NCI-H748 treated with DMSO at 0.1 percent for 48 hours (cell line): ENCODE measurements at regions not wholly inside any gene's neighbourhood (a gene's known extent, or its start where the extent isn't known, plus 50 kb on each side); places are given as distances from the start of the nearest gene placed in this dataset.

Experiments
- DNase-seq: peaks from one replicate; lab custom pipeline; 2025; lab: John Stamatoyannopoulos, UW

DNA sequence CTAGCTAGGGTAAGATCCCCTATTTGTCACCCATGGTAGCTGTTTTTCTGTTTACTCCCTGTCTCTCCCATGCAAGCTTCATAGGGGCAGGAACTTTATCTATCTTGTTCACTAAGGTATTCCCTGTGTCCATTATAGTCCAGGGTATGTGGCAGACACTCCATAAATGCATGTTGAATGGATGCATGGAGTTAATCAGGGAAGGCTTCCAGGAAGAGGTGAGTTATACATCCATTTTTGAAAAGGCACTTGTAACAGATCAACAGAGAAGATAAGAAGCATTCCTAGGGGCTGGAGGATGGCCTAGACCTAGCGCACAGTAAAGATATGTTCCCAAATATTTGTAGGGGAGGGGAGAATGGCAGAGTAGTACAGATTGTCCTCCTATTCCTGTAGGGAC is 130.3 kb downstream of the BUD13 start:
- no peak for DNase-seq

DNA sequence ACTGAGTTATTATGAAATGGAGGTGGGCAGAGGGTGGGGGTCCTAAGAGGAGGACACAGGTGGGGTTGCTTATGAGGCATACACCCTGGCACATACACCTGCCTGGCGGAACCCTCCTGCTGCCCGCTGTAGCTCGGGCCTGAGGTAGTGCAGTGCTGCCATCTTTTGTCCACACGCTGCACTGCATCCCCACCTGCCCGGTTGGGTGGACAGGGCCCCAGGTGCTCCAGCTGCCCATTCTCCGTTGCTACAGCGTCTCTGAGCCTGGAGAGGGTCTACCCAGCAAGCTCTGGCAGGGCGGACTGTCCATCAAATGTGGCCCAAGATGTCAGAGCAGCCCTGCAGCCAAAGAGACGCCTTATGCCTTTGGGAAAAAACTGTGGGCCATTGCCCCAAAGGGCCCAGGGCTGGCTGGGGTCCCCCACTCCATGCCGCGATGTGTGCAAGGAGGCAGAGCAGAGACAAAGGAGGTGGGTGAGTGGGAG is 131.2 kb downstream of the BUD13 start:
- DNase-seq, result peak; percentile 19

DNA sequence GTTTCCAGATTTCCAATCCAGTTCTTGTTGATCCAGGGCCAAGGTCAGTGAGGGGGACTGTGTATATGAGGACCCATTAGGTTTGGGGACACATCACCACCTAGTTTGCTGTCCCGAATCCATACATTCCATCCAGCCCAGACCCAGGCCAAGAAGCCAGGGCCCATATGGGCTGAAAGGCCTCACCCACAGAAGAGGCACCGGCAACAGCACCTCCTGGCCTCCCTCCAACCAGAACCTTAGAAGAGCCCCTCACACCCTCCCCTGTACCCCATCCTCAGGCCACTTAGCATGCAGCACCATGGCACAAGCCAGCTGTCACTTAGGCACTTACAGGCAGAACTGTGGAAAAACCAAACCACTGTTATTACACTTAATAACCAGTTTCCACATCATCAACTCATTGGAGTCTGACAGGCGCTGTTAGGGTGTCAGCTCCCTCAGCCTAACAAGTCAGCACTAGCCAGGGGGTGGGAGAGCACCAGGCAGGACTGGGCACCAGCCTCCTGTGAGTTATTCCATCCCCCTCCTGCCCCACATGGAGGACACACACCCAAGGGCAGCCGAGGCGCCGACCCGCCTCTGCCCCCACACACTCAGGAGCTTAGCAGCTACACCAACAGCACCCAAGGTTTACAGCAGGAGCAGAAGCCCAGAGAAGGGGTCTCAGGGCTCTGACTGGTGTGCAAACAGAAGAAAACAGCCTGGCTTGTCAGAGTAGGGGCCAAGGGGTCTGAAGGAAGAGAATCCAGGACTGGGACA is 132.0 kb downstream of the BUD13 start:
- DNase-seq, result no peak

DNA sequence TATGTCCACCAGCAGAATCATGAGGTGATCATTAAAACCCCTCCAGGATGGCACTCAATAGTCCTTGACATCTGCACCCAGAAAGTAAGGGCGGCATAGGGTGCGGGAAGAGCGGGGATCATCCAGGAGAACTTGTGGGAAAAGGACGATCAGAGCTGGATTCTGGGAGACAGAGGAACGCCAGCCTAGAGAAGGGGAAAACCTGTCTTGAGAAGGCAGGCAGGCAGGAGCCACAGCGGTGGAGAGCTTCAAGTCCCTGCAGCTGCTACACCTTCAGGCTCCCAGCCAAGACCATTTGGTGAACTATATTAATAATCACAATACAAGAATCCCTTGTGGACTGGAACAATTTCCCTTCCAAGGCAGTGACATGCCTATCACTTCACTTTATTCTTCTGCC is 134.3 kb downstream of the BUD13 start:
- DNase-seq, result no peak

DNA sequence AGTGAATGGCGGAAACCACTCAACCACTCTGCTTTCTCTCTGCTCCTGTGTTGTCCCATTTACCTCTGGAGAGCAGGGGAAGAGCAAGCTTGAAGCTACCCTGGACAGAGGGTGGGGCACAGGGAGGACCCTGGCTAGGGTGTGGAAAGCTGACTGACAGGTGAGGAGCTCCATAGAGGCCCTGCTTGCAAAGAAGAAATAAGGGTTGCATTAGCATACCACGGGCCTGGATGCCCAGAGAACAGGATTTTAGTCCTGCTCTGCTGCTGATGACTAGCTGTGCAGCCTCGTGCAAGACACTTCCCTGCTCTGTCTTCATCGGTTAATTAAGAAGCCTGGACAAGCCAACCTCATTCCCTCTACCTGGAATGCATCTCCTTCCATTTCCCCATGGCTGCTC is 135.0 kb downstream of the BUD13 start:
- no peak for DNase-seq

DNA sequence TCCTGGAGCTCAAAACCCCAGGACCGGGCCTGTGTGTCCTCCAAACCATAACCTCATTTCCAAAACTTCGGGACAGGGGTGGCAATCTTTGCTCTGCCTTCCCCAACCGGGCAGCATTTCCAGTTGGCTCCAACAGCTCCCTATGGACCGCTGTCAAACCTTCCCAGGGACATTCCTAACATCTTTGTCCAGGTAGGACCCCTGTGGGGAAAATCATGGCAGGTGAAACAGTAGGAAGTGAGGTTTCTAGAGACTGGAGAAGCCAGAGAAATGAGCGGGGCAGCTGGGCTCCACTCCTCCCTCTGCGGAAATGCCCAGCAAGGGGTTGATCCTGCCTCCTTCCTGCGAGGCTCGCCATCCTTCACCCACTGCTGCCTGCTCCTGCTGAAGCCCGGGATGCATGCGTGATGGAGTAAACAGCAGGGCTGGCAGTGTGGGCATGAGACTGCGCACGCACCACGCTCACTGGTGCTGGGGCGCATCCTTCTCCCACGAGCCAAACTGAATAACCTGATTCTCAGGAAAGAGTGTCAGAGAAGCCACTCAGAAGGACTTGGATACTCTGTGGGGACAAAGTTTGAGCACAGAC is 136.4 kb downstream of the BUD13 start:
- DNase-seq, result no peak

DNA sequence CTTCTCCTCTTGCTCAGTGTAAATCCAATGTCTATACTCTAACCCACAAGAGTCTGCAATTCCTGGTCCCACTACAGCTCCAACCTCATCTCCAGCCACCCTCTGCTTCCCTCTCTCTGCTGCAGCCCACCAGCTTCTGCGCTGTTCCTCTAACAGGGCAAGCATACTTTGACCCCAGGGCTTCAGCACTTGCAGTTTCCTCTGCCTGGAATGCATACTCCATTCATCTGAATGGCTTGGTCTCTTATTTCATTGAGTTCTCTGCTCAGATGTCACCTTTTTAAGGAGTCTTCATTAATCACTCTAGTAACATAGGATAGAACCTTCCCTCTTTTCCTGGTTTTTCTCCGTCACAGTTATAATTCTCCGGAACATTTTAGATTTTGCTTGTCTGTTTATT is 141.6 kb downstream of the BUD13 start:
- no peak for DNase-seq

DNA sequence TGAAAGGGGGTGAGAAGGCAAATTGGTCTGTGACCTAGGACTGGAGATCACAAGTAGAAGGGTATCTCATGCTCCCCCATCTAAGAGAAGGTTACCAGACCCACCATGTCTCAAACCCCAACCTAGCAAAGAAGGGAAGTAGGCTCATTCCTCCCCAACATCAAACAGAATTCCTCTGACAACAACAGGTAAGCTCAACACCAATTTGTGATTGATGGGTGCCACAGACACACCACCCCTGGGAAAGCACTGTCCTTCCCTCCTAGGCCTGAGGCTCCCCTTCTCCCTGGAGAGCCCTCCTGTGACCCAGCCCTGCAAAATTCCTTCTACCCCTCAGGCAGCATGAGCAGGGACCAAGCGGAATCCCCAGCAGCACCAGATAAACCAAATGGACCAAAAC is 154.3 kb downstream of the BUD13 start:
- DNase-seq, result no peak

DNA sequence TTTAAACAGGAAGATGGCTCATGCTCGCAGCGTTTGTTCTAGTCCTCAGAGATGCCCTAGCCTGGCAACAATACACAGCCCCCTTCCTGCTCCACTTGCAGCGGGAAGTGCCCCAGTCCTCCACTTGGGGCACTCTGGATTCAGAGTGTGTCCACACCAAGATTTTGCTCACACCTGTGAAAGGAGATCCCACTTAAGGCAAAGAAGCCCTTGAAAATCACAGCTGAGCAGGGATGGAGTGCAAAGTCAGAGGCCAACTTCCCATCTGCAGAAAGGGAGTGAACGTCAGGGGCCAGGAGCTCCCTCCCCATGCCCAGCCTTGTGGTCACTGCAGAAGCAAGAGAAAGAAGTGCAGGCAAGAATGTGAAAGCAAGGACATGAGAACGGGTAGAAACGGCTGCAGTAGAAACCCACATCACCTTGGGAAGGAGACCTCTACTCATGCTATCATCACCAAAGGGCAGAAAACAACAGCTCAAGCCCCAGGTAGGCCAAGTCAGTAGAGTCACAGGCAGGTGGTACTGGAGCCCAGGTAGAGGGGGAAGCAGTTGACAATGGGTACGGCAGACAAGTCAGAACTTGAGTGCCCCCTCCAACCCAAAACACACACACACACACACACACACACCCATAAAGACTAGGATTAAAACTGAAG is 157.4 kb downstream of the BUD13 start:
- DNase-seq, result no peak

DNA sequence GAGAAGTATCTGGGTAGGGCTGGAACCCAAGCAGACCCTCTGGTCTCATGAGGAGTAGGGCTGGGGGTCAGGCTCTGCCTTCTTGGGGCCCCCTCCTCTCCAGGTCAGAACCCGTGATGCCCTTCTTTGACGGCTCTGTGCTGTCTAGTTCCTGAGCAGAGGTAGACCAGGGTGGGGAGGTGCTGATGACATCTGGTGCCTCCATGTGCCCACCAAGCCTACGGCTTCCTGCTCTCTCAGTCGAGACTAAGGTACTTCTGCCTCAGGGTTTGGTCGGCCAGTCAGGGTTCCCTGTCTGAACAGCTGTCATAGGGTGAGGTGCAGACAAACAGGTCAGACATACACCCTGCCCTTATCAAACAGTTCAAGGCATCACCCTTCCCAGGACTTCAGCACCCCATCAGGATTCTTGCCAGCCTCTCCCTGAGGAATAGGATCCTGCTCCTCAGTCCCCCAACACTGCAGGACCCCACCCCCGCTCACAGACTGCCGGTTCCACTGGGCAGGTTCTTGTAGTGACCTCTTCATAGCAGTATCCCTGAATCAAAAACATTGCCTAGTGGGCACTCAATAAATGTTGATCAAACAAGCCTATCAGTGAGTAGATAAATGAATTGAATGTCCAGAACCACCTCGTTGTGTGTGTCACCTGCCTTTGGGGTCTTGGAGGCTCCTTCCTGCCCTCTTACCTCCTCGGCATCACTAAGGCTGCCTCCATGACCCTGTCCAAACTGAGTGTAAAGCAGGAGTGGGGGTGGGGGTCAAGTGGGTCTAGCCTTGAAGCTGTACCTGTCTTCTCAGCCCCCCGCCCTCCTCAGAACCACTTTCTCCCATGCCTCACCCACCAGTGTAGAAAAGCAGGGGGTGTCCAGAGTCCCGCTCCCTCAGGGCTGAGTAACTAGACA is 158.2 kb downstream of the BUD13 start:
- DNase-seq, result no peak

DNA sequence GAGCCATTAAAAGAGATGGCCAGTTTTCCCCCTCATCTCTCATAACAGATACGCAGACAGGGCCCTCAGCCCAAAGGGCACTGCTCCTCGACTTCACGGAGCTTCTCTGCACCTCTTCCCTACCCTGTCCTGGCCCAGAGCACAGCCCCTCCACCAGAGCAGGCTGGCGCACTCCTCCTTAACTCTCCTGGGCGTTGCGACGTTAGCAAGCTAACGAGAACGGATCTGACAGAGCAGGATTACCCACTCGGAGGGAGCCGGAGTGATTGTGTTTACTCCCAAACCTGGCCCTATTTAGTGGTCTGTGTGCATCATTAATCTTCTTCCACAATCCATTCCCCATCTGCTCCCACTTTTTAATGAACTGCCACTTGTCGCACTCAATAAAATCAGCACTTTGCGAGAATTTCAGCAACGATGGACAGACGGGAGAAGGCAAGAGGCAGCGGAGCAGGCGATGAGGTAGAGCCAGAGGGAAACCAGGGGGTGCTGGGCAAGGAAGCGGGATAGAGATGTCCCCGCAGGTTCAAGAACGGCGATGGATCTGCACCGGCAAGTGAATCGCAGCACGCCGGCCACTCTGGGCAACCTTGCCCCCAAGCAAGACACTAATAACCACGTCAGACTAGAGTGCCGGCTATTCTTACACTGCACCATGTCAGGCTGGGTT is 159.4 kb downstream of the BUD13 start:
- DNase-seq, result no peak

DNA sequence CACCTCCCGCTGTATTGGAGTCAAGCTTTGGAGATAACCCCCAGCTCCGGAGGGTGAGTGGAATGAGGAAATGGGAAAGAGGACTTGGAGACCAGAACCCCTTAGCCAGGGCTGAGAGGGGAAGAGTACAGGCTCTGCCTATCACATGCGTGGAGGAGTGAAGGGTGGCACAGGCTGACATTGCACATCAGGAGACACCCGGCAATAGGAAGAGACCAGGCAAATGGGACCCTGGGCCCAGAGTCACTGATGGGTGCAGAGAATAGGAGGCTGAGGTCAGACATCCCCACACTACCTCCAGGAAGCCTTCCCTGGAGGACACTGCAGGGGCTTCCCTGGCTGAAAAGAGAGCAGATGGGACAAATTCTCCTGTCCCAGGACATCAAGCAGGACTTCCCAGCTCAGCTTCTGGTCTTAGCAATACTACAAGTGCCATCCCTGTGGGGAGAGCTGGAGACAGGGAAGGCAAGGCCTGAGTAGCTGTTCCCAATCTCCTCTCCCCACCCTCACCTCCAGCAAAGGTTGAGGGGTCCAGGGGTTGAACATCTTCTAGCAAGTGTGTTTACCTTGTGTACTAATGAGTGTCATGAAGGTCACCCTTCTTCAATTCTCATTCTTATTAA is 160.7 kb downstream of the BUD13 start:
- no peak for DNase-seq

DNA sequence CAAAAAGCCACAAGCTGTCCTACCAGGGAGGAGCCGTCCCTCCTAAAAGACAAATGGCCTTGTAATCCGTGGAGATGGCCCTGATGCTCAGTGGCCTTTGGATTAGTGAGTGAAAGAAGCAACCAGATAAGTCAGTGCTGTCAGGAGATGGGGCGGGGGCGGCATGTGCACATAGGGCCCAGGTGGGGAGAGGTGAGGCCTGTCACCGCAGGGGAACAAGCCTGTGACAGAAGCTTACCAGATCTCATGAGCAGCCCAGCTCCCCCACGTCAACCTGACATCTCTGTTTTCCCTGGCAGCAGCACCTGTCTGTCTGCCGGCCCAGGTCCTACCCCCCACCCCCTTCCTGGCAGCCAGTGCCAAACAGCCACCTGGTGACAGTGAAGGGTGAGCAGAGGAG is 162.6 kb downstream of the BUD13 start:
- DNase-seq, result no peak

DNA sequence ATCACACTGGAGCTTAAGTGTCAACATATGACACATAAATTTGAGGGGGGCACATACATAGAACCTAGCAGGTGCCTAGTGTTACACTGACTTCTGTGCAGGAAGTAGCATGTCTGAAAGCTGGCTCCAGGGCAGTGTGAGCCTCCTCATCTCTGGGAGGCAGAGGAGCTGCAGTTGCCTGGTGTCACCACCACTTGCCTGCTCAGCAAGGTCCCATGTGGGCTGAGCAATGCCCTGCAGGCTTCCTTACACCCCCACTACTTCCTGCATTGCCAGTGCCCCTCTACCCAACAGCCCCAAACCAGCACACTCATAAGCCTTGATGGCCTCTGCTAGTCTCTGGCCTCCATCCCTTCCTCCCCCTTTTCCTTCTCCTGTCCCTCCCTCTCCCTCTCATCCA is 165.8 kb downstream of the BUD13 start:
- no peak for DNase-seq

DNA sequence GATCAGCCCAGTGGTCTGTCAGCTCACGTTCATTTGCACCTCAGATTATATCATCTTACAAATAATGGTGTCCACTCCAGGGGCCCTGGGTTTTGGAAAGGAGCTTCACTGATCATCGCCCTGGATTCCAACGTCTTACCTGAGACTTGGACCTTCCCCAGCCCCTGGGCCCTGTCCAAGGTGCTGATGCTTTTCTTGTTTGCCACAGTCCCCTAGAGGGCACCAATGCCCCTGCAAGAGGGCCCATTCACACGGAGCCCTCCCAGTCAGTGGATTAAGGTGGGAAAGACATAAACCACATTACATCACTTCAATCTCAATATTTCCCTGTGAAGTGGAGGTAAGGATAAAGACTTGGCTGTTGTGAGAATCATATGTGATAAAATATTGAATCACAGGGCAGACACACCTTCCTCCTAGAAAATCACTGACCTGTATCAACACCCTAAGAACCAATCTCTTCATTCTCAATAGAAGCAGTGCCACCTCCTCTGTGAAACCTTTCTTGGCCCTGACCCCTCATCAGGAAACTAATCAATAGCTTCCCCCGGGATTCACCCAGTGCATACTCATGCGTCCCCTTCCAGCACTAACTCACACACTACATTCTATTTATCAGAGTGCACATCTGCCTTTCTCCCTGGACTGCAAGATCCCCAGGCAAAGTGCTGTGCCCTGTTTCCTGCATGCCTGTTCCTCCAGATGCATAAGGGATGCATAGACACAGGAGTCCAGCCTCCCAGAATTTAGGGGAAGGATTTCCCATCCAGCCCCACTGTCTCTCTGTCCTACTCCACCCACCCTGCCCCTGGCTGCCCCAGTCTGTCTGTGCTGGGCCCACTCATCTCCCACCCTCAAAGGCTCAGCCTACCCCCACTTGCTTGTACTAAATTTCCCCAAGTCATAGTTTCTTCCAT is 167.0 kb downstream of the BUD13 start:
- DNase-seq, result no peak

DNA sequence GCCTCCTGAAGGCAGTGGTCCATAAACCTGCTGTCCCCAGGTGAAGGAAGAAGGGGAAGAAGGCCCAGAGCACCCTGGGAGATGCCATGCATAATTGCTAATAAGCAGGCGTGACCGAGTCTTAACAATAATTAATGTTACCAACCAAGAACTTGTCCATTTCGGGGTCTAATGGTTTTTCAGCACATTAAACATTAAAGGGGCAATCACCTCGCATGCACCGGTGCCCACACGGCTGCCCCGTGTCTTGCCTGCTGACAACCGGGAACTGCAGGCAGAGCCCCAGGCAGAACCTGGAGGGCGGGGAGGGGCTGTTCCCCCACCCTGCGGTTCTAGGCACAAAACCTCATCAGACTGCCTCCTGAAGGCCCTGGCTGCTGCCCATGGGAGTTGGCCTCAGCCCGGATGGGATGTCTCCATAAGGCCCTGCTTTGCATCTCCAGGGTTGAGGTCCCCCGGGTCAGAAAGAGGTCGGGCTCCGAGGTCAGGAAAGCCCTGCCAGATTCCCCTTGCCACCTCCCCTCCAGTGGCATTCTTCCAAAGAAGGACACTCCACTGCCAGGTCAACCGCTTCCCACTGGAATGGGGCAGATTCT is 169.0 kb downstream of the BUD13 start:
- DNase-seq, result no peak

DNA sequence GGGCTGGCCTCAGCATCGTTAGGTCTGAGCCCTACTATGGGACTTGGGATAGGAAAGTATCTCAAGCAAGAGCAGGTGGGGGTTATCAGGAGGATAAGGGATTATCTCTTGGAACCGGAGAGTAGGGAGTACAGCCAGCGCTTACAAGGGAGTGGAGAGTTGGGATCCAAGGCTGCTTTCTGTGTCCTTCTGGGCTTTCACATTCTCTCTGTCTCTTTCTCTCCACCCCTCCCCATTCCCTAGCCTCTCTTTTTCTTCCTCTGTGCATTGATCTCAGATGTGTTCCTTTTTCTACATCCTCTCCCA is 170.2 kb downstream of the BUD13 start:
- no peak for DNase-seq

DNA sequence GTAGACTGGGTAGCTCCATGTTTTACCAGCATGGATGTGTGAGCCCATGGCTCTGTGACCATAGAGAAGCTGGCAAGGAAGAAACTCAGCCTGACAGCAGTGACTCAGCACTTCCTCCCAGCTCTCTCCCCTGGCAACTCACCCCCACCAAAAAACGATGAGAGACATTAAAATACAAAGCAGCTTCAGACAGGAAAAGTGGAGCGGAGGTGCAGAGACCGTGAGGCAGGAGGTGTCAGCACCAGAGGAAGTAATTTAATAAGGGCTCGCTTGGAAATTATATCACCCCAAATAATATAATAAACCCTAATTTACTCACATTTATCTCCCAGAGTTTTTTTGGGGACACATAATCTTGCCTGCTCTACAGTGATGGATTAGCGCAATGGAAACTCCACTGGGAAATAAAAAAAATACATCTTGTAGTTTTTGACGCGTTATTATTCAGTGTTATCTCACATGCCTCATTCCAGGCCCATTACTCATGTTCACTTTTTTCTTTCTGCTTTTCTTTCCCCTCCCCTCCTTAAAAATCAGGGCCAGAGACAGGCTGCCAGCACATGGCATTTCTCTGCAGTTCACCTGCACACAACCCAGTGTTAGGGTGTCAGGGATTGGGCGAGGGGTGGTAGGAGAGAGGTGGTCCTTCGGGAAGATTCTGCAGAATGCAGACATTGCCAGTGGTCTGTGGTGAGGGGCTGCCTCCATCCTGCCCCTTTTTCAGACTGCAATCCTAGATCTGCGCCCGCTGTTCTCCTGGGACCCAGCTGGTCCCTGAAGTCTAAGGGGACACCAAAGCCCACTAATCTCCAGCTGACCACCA is 170.8 kb downstream of the BUD13 start:
- no peak for DNase-seq

DNA sequence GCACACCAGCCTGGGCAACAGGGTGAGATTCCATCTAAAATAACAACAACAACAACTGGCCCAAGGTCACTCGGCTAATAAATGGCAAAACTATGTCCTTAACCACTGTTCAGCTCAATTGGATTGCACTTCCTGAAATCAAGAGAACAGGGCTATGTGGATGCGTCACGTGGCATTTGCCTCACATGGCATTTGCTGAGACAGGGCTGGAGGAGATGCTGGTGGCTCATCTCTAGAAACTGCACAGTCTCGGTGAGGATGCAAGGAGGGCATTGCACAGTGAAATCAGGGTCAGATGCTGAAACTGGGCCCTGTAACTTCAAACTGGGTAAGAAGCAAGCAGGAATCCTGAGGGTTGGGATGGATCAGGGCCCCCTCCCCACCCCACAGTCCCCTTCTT is 171.9 kb downstream of the BUD13 start:
- no peak for DNase-seq
